ENCODE measurements at regions not wholly inside any gene's neighbourhood (a gene's known extent, or its start where the extent isn't known, plus 50 kb on each side); places are given as distances from the start of the nearest gene placed in this dataset.
"Not testable (repeated sequence)": the region's sequence is repeated elsewhere in the genome, so short reads cannot be mapped to it uniquely, and the experiment has no call there.

- no peak for DNase-seq (ENCODE audit: low read depth)
Observed at GRCh38 chr1:99538618-99538956, 107.3 kb upstream of the PALMD start.

GRCh38 chr1:99539131-99539530, 106.8 kb upstream of the PALMD start:
- no peak for DNase-seq (ENCODE audit: low read depth)

DNA sequence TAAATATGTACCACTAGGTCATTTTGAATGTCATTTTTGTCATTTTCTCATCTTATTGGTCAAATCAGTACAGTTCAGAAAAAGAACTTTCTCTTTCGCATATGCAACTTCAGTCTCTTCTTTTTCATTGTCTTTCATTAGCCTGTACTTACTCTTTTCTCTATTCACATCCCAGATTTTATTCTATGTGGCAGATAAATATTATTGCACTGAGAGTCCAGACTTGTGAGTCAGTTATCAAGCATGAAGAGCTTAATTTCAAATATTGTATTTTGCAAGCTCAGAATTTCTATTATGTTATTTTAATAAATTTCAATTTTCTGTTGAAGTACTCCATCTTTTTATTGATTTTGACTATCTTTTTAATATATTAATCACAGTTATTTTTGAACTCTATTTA, 105.2 kb upstream of the PALMD start:
- no peak for DNase-seq (ENCODE audit: low read depth)

DNA sequence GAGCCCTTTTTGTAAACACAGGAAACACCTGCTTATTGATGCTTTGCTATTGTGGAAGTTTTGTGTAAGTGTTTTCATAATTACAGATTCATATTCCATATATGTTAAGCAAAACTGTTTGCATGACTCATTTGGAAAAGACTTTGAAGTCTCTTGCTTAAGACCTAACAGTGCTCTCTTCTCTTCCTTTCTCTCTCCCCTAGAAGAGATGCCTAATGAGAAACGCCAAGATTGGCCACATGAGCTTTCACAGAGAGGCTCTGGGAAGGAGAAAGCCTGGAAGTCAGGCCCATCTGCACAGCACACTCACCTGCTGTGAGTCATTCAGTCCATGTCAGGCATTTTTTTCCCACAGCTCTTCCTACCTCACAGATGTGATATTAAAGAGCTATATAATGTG, 101.6 kb upstream of the PALMD start:
- DNase-seq (ENCODE audit: low read depth): no peak

GRCh38 chr1:99546432-99547416, 99.2 kb upstream of the PALMD start:
- DNase-seq (ENCODE audit: low read depth): no peak

DNA sequence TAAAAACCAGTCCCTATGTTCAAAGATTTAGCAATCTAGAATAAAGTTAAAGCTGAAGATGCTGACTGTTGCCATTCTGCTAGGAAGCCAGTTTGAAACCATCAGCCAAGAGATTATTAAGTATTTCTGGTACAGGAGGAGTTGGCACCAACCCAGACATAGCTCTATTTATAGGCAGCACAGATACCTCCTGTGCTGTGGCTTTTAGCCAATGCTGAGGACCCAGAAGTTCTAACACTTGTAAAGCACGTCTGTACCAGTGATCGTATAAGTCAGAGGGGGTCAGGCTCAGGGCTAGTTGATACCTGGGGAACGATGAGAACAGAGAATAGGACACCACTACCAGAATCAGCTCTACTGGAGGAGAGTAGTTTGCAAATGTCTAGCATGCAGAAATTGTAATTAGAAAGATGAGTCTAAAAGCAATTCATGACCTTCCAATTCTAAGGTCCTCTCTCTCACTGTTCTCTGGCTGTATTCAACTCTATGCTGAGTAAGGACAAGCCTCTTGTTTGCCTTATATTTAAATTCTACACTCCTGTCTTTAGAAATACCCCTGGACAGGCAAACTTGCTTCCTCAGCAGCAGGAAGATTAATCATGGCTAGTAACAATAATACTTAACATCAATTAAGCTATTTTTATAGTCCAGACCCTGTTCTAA, 96.8 kb upstream of the PALMD start:
- DNase-seq (ENCODE audit: low read depth): no peak

DNA sequence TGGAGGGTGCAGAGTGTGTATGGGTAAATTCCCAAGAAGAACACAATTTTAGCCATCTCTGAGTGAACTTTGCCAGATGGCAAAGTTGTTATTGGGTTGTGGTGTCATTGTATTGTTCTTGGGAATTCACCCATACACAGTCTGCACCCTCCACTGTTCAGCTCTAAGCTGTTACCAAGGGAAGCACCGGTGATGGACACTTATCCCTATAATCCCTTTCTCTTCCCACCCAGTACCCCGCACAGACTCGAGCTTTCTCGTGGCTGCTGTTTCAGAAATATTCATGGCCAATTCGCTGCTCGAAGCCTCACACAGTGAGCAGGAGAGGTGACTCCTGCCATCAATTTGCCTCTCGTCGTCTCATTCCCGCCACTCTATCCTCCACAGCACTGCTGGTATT, 95.7 kb upstream of the PALMD start:
- no peak for DNase-seq (ENCODE audit: low read depth)

DNA sequence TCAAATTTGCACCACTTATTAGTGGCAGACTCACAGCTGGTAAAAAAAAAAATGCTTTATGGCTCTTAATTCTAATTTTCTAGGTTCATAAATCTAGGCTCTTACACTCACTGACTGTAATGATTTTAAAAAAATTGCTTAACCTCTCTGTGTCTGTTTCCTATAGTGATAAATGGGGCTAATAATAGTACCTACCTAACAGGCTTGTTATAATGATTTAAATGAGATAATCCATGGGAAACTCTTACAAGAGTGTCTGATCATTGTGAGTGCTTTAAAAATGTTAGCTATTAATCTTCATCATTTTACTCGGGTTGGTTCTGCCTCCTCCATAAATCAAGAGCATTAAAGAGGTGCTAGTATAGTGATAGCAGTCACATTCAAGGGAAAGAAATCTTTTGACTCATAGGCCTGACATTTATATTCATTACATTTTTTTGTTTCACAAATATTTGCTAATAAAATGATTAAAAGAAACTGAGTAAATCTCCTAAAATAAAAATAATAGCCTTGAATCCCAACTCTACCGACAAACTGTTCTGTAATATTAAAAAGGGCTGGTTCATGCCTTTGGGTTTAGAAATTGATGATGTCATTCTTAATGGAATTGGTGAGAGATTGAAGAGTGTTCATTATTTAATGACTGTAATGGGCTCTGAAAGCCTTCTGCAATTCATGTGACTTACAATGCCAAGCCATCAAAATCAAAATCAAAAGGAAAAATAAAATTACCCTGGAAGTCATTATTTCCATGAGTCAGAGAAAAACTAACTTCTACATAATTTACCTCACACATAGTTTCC, 93.9 kb upstream of the PALMD start:
- no peak for DNase-seq (ENCODE audit: low read depth)

GRCh38 chr1:99553301-99553700, 92.6 kb upstream of the PALMD start:
- no peak for DNase-seq (ENCODE audit: low read depth)

DNA sequence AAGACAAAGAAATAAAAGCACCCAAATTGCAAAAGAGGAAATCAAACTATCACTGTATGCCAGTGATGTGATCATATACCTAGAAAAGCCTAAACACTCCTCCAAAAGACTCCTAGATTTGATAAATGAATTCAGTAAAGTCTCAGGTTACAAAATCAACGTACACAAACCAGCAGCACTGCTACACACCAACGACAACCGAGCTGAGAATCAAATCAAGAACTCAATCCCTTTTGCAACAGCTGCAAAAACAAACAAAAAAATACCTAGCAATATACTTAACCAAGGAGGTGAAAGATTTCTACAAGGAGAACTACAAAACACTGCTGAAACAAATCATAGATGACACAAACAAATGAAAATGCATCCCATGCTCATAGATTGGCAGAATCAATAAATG, 92.1 kb upstream of the PALMD start:
- DNase-seq (ENCODE audit: low read depth): not testable (repeated sequence)

DNA sequence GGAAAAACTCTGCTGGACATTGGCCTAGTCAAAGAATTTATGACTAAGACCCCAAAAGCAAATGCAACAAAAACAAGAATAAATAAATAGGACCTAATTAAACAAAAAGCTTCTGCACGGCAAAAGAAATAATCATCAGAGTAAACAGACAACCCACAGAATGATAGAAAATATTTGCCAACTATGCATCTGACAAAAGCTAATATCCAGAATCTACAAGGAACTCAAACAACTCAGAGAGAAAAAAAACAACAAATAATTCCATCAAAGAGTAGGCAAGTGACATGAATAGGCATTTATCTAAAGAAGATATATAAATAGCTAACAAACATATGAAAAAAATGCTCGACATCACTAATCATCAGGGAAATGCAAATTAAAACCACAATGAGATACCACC, 91.2 kb upstream of the PALMD start:
- DNase-seq (ENCODE audit: low read depth): no peak

- DNase-seq (ENCODE audit: low read depth): peak; percentile 35
Observed at GRCh38 chr1:99557546-99558202, 88.2 kb upstream of the PALMD start.

GRCh38 chr1:99559166-99559565, 86.7 kb upstream of the PALMD start:
- no peak for DNase-seq (ENCODE audit: low read depth)

DNA sequence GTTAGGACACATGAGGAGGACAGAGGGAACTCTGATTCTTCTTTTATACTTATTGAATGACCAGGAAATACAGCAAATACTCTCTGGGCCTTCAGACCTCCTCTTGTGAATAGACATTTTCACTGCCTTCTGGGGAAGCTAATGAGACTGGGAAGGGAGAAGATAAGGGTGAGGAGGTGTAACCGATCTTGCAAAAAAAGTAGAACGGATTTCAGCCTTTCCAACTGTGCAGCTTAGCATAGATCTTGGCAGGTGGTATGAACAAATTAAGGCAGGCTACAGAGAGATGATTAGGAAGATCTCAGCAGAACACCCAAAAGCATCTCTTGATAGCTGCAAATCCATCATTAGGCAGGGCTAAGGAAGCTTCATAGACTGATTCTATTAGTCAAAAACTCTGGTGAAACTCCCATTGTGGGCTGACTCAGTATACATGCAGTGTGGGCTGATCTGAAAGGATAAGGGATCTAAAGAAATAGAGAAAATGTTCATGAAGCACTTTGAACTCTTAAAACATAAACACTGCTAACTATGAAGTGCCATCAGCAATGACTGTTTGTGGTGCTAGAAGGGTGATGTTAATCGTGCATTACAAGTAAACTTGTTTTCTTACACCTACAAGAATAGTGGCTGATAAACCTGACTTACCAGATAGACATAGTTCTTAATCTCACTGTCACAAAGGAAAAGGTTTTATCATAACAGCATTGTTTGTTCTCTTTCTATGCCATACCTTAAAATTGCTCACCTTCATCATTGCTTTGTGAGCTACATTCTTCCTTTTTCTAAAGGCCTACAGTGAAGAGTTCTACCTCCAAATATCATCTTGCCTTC, 85.5 kb upstream of the PALMD start:
- no peak for DNase-seq (ENCODE audit: low read depth)

GRCh38 chr1:99561952-99562351, 84.0 kb upstream of the PALMD start:
- no peak for DNase-seq (ENCODE audit: low read depth)

GRCh38 chr1:99565606-99566289, 80.2 kb upstream of the PALMD start:
- no peak for DNase-seq (ENCODE audit: low read depth)

DNA sequence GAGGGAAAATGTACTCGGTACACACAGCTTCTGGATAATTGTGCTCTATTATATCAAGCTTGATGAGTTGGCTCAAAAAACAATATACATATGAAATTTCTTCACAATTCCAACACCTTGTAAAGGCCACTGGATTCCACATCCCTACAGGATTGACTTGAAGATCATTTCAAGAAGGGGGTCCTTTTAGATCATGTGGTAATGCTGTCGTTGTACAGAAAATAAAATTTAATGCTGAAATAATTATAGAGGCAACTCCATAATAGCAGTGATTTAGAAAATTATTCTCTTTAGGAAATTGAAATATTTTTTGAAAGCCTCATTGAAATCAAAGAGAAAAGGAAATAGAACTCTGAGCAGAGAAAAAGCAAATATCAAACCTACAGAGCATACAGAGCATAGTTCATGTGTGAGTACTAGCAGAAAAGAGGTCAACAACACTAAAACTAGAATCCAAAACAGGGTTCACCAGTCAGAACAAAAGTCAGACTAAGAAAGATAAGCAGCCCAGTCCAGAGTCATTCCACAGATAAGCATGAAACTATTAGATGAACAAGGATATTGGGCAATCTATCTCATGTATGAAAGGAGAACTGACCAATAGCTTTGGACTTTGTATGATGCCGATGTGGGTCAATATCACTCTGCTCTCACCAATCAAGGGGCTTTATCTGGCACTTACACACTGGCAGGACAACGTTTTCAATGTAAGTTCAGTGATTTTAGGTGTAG, 79.5 kb upstream of the PALMD start:
- DNase-seq (ENCODE audit: low read depth): no peak

DNA sequence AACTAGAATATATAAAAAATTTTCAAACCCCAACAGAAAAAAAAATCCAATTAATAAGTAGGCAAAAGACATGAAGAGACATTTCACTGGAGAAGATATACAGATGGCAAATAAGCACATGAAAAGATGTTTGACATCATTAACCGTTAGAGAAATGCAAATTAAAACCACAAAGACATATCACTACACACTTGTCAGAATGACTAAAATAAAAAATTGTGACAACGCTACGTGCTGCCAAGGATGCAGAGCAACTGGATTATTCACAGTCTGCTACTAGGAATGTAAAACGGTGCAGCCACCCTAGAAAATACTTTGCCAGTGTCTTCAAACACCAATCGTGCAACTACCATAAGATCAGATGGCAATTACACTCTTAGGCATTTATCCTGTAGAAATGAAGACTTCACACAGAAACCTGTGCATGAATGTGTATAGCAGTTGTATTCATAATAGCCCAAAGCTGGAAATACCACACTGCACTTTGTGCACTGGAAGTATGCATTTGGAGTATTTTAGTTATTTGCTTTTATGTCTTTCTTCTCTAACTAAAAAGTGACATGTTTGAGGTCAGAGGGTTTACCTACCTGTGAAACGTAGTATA, 75.3 kb upstream of the PALMD start:
- DNase-seq (ENCODE audit: low read depth): no peak

- no peak for DNase-seq (ENCODE audit: low read depth)
Observed at GRCh38 chr1:99571092-99571734, 74.7 kb upstream of the PALMD start.
